ENCODE measurements at regions not wholly inside any gene's neighbourhood (a gene's known extent, or its start where the extent isn't known, plus 50 kb on each side); places are given as distances from the start of the nearest gene placed in this dataset.

GRCh38 chr4:78684325-78685079 is 91.6 kb upstream of the BMP2K start:
- H3K27ac ChIP-seq = no peak overlapping the region; the same call in 1 of the 2 replicates
- DNase-seq = no peak

GRCh38 chr4:78687818-78688217 is 88.3 kb upstream of the BMP2K start:
- no peak for DNase-seq
- Histone ChIP-seq H3K27me3 (no peaks in the 10 kb centered on the region), H3K4me3 (no peak overlapping the region), H3K4me1 (peaks cover 20% of the 10 kb centered on the region), H3K27ac (no peak overlapping the region), H3K36me3 (no peaks in the 10 kb centered on the region), H3K9me3 (replicated peaks) (no peaks in the 10 kb centered on the region; the same call in 1 of the 2 replicates)

More at GRCh38 chr4:78684325-78685079, 91.6 kb upstream of the BMP2K start:
- Histone ChIP-seq H3K27me3 (no peaks in the 10 kb centered on the region), H3K4me1 (peaks cover 20% of the 10 kb centered on the region), H3K9me3 (replicated peaks) (no peaks in the 10 kb centered on the region; the same call in 1 of the 2 replicates), H3K4me3 (no peak overlapping the region), H3K36me3 (no peaks in the 10 kb centered on the region)

GRCh38 chr4:78688366-78688765 is 87.8 kb upstream of the BMP2K start:
- H3K9me3 ChIP-seq (replicated peaks) = no peaks in the 10 kb centered on the region; the same call in 1 of the 2 replicates

GRCh38 chr4:78689261-78689660 is 86.9 kb upstream of the BMP2K start:
- H3K36me3 ChIP-seq = no peaks in the 10 kb centered on the region
- H3K27ac ChIP-seq = no peak overlapping the region
- H3K27me3 ChIP-seq = no peaks in the 10 kb centered on the region
- H3K4me3 ChIP-seq = no peak overlapping the region
- no peaks in the 10 kb centered on the region; the same call in 1 of the 2 replicates for H3K9me3 ChIP-seq (replicated peaks)
- H3K4me1 ChIP-seq = peaks cover 9% of the 10 kb centered on the region; the same call in 1 of the 2 replicates
- DNase-seq = no peak

More at GRCh38 chr4:78688366-78688765, 87.8 kb upstream of the BMP2K start:
- no peak for DNase-seq
- no peaks in the 10 kb centered on the region for H3K27me3 ChIP-seq
- H3K4me1 ChIP-seq = peaks cover 18% of the 10 kb centered on the region
- H3K27ac ChIP-seq = no peak overlapping the region
- H3K4me3 ChIP-seq = no peak overlapping the region
- no peaks in the 10 kb centered on the region for H3K36me3 ChIP-seq

- Histone ChIP-seq H3K9me3 (replicated peaks) (no peaks in the 10 kb centered on the region; the same call in 1 of the 2 replicates), H3K27ac (no peak overlapping the region)
- no peak for DNase-seq
Measured at GRCh38 chr4:78689700-78690323, 86.3 kb upstream of the BMP2K start.

GRCh38 chr4:78691334-78691754 is 84.8 kb upstream of the BMP2K start:
- Histone ChIP-seq H3K4me3 (no peak overlapping the region), H3K9me3 (replicated peaks) (no peaks in the 10 kb centered on the region; the same call in 1 of the 2 replicates), H3K4me1 (no peaks in the 10 kb centered on the region), H3K36me3 (no peaks in the 10 kb centered on the region), H3K27me3 (no peaks in the 10 kb centered on the region), H3K27ac (no peak overlapping the region)
- DNase-seq = no peak

More at GRCh38 chr4:78689700-78690323, 86.3 kb upstream of the BMP2K start:
- no peaks in the 10 kb centered on the region for H3K27me3 ChIP-seq
- peaks cover 4% of the 10 kb centered on the region; the same call in 1 of the 2 replicates for H3K4me1 ChIP-seq
- no peak overlapping the region for H3K4me3 ChIP-seq
- H3K36me3 ChIP-seq = no peaks in the 10 kb centered on the region

- Histone ChIP-seq H3K4me1 (no peaks in the 10 kb centered on the region), H3K36me3 (no peaks in the 10 kb centered on the region)
- DNase-seq = no peak
Measured at GRCh38 chr4:78691971-78692821, 84.0 kb upstream of the BMP2K start.

GRCh38 chr4:78692822-78693170 is 83.4 kb upstream of the BMP2K start:
- no peaks in the 10 kb centered on the region for H3K36me3 ChIP-seq
- no peaks in the 10 kb centered on the region for H3K4me1 ChIP-seq
- H3K9me3 ChIP-seq (replicated peaks) = no peaks in the 10 kb centered on the region; the same call in 1 of the 2 replicates
- no peaks in the 10 kb centered on the region for H3K27me3 ChIP-seq
- no peak overlapping the region for H3K27ac ChIP-seq
- no peak overlapping the region for H3K4me3 ChIP-seq
- no peak for DNase-seq

More at GRCh38 chr4:78691971-78692821, 84.0 kb upstream of the BMP2K start:
- H3K27ac ChIP-seq = no peak overlapping the region
- no peaks in the 10 kb centered on the region; the same call in 1 of the 2 replicates for H3K9me3 ChIP-seq (replicated peaks)
- no peak overlapping the region for H3K4me3 ChIP-seq
- no peaks in the 10 kb centered on the region for H3K27me3 ChIP-seq

- H3K4me1 ChIP-seq = no peaks in the 10 kb centered on the region
- H3K27me3 ChIP-seq = no peaks in the 10 kb centered on the region
- no peak for DNase-seq
- H3K9me3 ChIP-seq (replicated peaks) = no peaks in the 10 kb centered on the region; the same call in 1 of the 2 replicates
- H3K4me3 ChIP-seq = no peak overlapping the region
- H3K36me3 ChIP-seq = no peaks in the 10 kb centered on the region
- H3K27ac ChIP-seq = no peak overlapping the region
Measured at GRCh38 chr4:78693777-78694456, 82.2 kb upstream of the BMP2K start.

GRCh38 chr4:78694457-78694787 is 81.7 kb upstream of the BMP2K start:
- Histone ChIP-seq H3K4me1 (no peaks in the 10 kb centered on the region), H3K27me3 (no peaks in the 10 kb centered on the region), H3K9me3 (replicated peaks) (no peaks in the 10 kb centered on the region), H3K36me3 (no peaks in the 10 kb centered on the region), H3K4me3 (no peak overlapping the region), H3K27ac (no peak overlapping the region)
- no peak for DNase-seq

GRCh38 chr4:78695910-78696309 is 80.2 kb upstream of the BMP2K start:
- H3K4me3 ChIP-seq = no peak overlapping the region
- H3K27ac ChIP-seq = no peak overlapping the region
- no peak for DNase-seq
- H3K4me1 ChIP-seq = no peaks in the 10 kb centered on the region
- H3K27me3 ChIP-seq = no peaks in the 10 kb centered on the region
- H3K36me3 ChIP-seq = no peaks in the 10 kb centered on the region
- H3K9me3 ChIP-seq (replicated peaks) = no peaks in the 10 kb centered on the region

- DNase-seq = no peak
- no peak overlapping the region for H3K4me3 ChIP-seq
- H3K27me3 ChIP-seq = no peaks in the 10 kb centered on the region
Measured at GRCh38 chr4:78703079-78703478, 73.1 kb upstream of the BMP2K start.

GRCh38 chr4:78704317-78704716 is 71.8 kb upstream of the BMP2K start:
- no peaks in the 10 kb centered on the region for H3K27me3 ChIP-seq
- H3K9me3 ChIP-seq (replicated peaks) = 0 out of 2 replicates have a peak, but pooled peaks cover 4% of the 10 kb centered on the region
- DNase-seq = no peak
- H3K27ac ChIP-seq = no peak overlapping the region
- H3K4me3 ChIP-seq = no peak overlapping the region
- no peaks in the 10 kb centered on the region for H3K36me3 ChIP-seq
- peaks cover 7% of the 10 kb centered on the region for H3K4me1 ChIP-seq

More at GRCh38 chr4:78703079-78703478, 73.1 kb upstream of the BMP2K start:
- H3K4me1 ChIP-seq = peaks cover 7% of the 10 kb centered on the region
- 0 out of 2 replicates have a peak, but pooled peaks cover 4% of the 10 kb centered on the region for H3K9me3 ChIP-seq (replicated peaks)
- no peaks in the 10 kb centered on the region for H3K36me3 ChIP-seq
- H3K27ac ChIP-seq = no peak overlapping the region

- Histone ChIP-seq H3K4me1 (peaks cover 7% of the 10 kb centered on the region), H3K36me3 (no peaks in the 10 kb centered on the region), H3K27ac (no peak overlapping the region), H3K27me3 (no peaks in the 10 kb centered on the region), H3K9me3 (replicated peaks) (0 out of 2 replicates have a peak, but pooled peaks cover 4% of the 10 kb centered on the region), H3K4me3 (no peak overlapping the region)
- DNase-seq = no peak
Measured at GRCh38 chr4:78704981-78705683, 71.0 kb upstream of the BMP2K start.
